Upper lobe of left lung (tissue), 6 donors: ENCODE measurements at regions not wholly inside any gene's neighbourhood (a gene's known extent, or its start where the extent isn't known, plus 50 kb on each side); places are given as distances from the start of the nearest gene placed in this dataset.

Experiments used
- ATAC-seq, 2 donors: fragments of 200-7000 bp; cut with Tn5 transposase; one replicate each; pipeline ENCODE4 v1.9.1; 2022; ENCODE audit warnings: mild to moderate bottlenecking in 2 of 2, moderate library complexity in 2 of 2; ENCODE audit not compliant: low FRiP score in 2 of 2
- DNase-seq, 2 donors: peaks; one replicate each; pipeline ENCODE4 v3.0.0-alpha.2; 2019 to 2020
- H3K27ac ChIP-seq, 4 donors: fragments of 200-600 bp; sonication (generic); one replicate each; pipeline ENCODE4 v1.5.1; 2016 to 2019
- H3K27me3 ChIP-seq, 4 donors: fragments of 200-600 bp; sonication (generic); one replicate each; pipeline ENCODE4 v1.5.1; 2017 to 2019
- H3K36me3 ChIP-seq, 4 donors: fragments of 200-600 bp; sonication (generic); one replicate each; pipeline ENCODE4 v1.5.1; 2016 to 2019
- H3K4me1 ChIP-seq, 4 donors: fragments of 200-600 bp; sonication (generic); one replicate each; pipeline ENCODE4 v1.5.1; 2018 to 2019
- H3K4me3 ChIP-seq, 4 donors: fragments of 200-600 bp; sonication (generic); one replicate each; pipeline ENCODE4 v1.5.1; 2017 to 2019; ENCODE audit warnings: mild to moderate bottlenecking in 2 of 4, moderate library complexity in 1 of 4
- H3K9me3 ChIP-seq, 4 donors: fragments of 200-600 bp; sonication (generic); one replicate each; pipeline ENCODE4 v1.5.1; 2018 to 2019
- CTCF ChIP-seq, 6 experiments: fragments of 450-650 bp in 4 of 6; fragments of 200-600 bp in 2 of 6; sonication (generic) in 2 of 6; IDR thresholded peaks; one replicate each; pipeline ENCODE4 v1.5.1; 2016 to 2019; ENCODE audit warnings: antibody characterized with exemption in 6 of 6
- EP300 ChIP-seq, 4 donors: sonication (generic); formaldehyde crosslinking; IDR thresholded peaks; one replicate each; pipeline ENCODE4 v1.5.1; 2017; ENCODE audit warnings: antibody characterized with exemption in 4 of 4, control low read depth in 2 of 4
- POLR2A ChIP-seq, 4 donors: fragments of 450-650 bp; IDR thresholded peaks; one replicate each; pipeline ENCODE4 v1.5.1; 2016 to 2017; ENCODE audit warnings: antibody characterized with exemption in 4 of 4, mild to moderate bottlenecking in 2 of 4
- POLR2AphosphoS5 ChIP-seq, 2 donors: sonication (generic); formaldehyde crosslinking; IDR thresholded peaks; one replicate each; pipeline ENCODE4 v1.5.1; 2017; ENCODE audit warnings: antibody characterized with exemption in 2 of 2
- WGBS, 2 donors: methylation state at CpG; one replicate each; pipeline ENCODE4 v1.1.5; 2017 to 2018; 5-methylcytosine and 5-hydroxymethylcytosine counted together
- donor health status: DM: no; HTN: no; CAD: no; lungs with moderate emphysema.
- donor health status: DM: no; HTN: yes; CAD: no; lungs with severe emphysema.

- Histone ChIP-seq H3K27ac (no peak overlapping the region), H3K27me3 (no peaks in the 10 kb centered on the region), H3K4me1 (peaks cover 0 to 6% (median 2%) of the 10 kb centered on the region in 4 donors), H3K4me3 (no peak overlapping the region), H3K9me3 (no peaks in the 10 kb centered on the region), H3K36me3 (no peaks in the 10 kb centered on the region)
- WGBS, 2 donors = 54 to 60% methylated on average over 4 of the region's 4 CpGs
- ATAC-seq = peak in 1 of 2 donors; percentile 92
- no peak for DNase-seq
- TF ChIP-seq CTCF (IDR thresholded peaks at IDR 0.05) = no peak
- no peak for TF ChIP-seq POLR2A (IDR thresholded peaks at IDR 0.05)
- no peak for TF ChIP-seq POLR2AphosphoS5 (IDR thresholded peaks at IDR 0.05)
- TF ChIP-seq EP300 (IDR thresholded peaks at IDR 0.05) = no peak
Measured at GRCh38 chr9:81787747-81788632, 98.6 kb upstream of the TLE1 start.

- Histone ChIP-seq H3K4me3 (no peak overlapping the region), H3K27me3 (no peaks in the 10 kb centered on the region), H3K4me1 (peaks cover 0 to 6% (median 2%) of the 10 kb centered on the region in 4 donors), H3K36me3 (no peaks in the 10 kb centered on the region), H3K27ac (no peak overlapping the region), H3K9me3 (no peaks in the 10 kb centered on the region)
- no peak for TF ChIP-seq POLR2A (IDR thresholded peaks at IDR 0.05)
- DNase-seq (no peak), ATAC-seq (no peak)
- WGBS, 2 donors = 86 to 95% methylated on average over 1 of the region's 1 CpG
Measured at GRCh38 chr9:81789721-81790120, 100.4 kb upstream of the TLE1 start.

- TF ChIP-seq POLR2A (IDR thresholded peaks at IDR 0.05) = no peak
- no peak for TF ChIP-seq EP300 (IDR thresholded peaks at IDR 0.05)
- no peak for TF ChIP-seq POLR2AphosphoS5 (IDR thresholded peaks at IDR 0.05)
- TF ChIP-seq CTCF (IDR thresholded peaks at IDR 0.05) = no peak
- Histone ChIP-seq H3K36me3 (no peaks in the 10 kb centered on the region), H3K9me3 (no peaks in the 10 kb centered on the region), H3K4me3 (no peak overlapping the region), H3K27ac (no peak overlapping the region), H3K4me1 (peaks cover 0 to 6% (median 2%) of the 10 kb centered on the region in 4 donors), H3K27me3 (no peaks in the 10 kb centered on the region)
- DNase-seq (no peak), ATAC-seq (no peak)
- 80% methylated on average over 2 of the region's 2 CpGs for WGBS, 2 donors
Measured at GRCh38 chr9:81790166-81790565, 100.8 kb upstream of the TLE1 start.

- H3K4me1 ChIP-seq = peaks cover 0 to 6% (median 2%) of the 10 kb centered on the region in 4 donors
- TF ChIP-seq POLR2A (IDR thresholded peaks at IDR 0.05) (no peak), POLR2AphosphoS5 (IDR thresholded peaks at IDR 0.05) (no peak), CTCF (IDR thresholded peaks at IDR 0.05) (no peak), EP300 (IDR thresholded peaks at IDR 0.05) (no peak)
- no peak overlapping the region for H3K4me3 ChIP-seq
- H3K27ac ChIP-seq = no peak overlapping the region
- no peaks in the 10 kb centered on the region for H3K9me3 ChIP-seq
- no peaks in the 10 kb centered on the region for H3K27me3 ChIP-seq
- DNase-seq (no peak), ATAC-seq (no peak)
- WGBS, 2 donors = 95 to 99% methylated on average over 7 of the region's 7 CpGs
- no peaks in the 10 kb centered on the region for H3K36me3 ChIP-seq
Measured at GRCh38 chr9:81791076-81791475, 101.7 kb upstream of the TLE1 start.

GRCh38 chr9:81798606-81799005, 109.3 kb upstream of the TLE1 start:
- Histone ChIP-seq H3K27me3 (no peaks in the 10 kb centered on the region), H3K9me3 (no peaks in the 10 kb centered on the region), H3K4me1 (no peaks in the 10 kb centered on the region), H3K4me3 (no peak overlapping the region), H3K27ac (no peak overlapping the region), H3K36me3 (no peaks in the 10 kb centered on the region)
- ATAC-seq (no peak), DNase-seq (no peak)
- 41 to 51% methylated on average over 3 of the region's 3 CpGs for WGBS, 2 donors
- TF ChIP-seq EP300 (IDR thresholded peaks at IDR 0.05) (no peak), POLR2AphosphoS5 (IDR thresholded peaks at IDR 0.05) (no peak), POLR2A (IDR thresholded peaks at IDR 0.05) (no peak), CTCF (IDR thresholded peaks at IDR 0.05) (no peak)
